ENCODE measurements at regions not wholly inside any gene's neighbourhood (a gene's known extent, or its start where the extent isn't known, plus 50 kb on each side); places are given as distances from the start of the nearest gene placed in this dataset.

- TF ChIP-seq CTCF (conservative IDR thresholded peaks at IDR 0.05; ENCODE audit: low read depth, low read length), result no peak
- no peak for TF ChIP-seq EZH2 (IDR thresholded peaks at IDR 0.05; ENCODE audit: low read length, unreplicated experiment)
Observed at GRCh38 chr6:73903155-73903554, 207.2 kb downstream of the CD109 start.
